NCI-H1105 (cell line): ENCODE measurements at regions not wholly inside any gene's neighbourhood (a gene's known extent, or its start where the extent isn't known, plus 50 kb on each side); places are given as distances from the start of the nearest gene placed in this dataset.

Experiments
- DNase-seq: peaks from one replicate; lab custom pipeline; 2025; lab: John Stamatoyannopoulos, UW

DNA sequence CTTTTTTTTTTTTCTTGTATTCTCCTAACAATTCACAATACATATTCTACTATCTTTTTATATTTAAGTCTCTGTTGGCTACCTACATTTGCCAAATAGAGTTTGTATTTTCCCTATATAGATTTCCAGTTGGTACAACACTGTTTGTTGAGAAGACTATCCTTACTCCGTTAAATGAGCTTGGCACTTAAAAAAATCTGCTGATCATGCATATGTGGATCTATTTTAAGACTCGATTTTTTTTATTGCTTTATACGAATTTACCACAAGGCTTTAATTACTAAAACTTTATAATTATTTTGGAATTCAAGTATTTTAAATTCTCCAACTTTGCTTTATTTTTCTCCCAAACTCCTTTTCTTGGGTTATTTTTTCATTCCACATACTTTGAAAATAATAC is 855.6 kb downstream of the C6orf118 start:
- no peak for DNase-seq

- no peak for DNase-seq
Measured at GRCh38 chr6:164442572-164442971, 866.8 kb downstream of the C6orf118 start.

- no peak for DNase-seq
Measured at GRCh38 chr6:164439331-164439730, 870.1 kb downstream of the C6orf118 start.

DNA sequence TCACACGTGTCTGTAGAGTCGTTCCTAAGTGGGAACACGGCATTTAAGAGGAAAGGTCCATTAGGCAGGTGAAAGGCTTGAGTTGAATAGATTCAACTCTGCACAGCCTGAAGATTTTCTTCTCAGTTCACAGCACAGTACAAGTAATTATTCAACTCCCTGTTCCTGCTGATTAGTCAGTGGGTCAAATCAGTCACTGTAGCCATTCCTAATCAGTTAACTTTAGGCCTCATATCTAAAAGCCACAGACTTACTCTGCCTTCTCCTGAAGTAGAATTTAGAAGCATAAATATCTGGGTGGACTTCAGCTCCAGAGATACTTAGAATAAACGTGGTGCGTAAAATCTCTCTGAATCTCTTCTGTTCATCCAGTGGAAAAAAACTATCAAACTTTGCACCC is 872.4 kb downstream of the C6orf118 start:
- DNase-seq = no peak

DNA sequence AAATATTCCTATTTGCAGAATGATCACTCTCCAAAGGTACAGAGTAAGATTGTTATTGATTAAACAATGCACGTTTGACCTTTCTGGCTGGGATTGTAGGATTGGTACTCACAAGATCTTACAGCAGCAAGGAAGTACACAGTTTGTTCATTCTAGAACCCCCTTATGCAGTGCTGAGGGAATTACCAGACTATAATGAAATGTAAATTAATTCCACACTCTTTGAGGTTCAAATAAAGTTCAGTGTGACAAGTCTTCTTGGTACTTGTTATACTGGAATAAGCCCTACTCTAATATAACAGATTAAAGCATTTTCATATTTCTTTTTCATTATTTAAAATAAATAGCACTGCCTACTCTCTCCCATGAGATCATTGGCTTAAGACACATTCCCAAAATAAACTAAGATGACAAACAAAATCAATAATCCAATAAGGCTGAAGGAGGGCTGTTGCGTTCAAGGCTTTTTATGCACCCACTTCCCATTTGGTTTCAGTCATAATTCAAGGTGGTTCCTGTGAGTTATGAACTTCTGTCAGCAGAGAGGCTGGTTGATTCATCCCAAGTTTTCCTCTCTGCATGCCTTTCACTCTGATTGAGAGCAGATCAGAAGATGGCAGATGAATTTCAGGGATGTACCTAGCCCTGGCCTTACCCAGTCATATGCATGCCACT is 881.5 kb downstream of the C6orf118 start:
- DNase-seq = no peak

DNA sequence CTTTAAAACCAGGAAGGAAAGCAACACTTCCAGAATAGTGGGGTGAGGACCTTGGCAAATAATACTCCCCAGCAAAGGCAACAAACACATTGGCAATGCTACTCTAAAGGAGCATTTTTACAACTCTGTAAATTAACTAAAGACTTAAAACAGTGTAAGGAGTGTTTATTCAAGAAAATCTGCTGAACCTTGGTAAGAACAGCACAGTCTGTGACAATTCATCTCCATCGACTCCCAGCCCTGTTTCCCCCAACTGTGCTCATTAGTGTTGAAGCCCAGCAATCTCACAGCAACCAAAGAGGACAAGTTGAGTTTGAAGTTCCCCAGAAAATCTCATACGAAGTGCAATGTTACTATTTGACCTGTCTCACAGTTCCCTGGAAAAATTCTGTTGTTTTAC is 884.9 kb downstream of the C6orf118 start:
- DNase-seq = no peak

DNA sequence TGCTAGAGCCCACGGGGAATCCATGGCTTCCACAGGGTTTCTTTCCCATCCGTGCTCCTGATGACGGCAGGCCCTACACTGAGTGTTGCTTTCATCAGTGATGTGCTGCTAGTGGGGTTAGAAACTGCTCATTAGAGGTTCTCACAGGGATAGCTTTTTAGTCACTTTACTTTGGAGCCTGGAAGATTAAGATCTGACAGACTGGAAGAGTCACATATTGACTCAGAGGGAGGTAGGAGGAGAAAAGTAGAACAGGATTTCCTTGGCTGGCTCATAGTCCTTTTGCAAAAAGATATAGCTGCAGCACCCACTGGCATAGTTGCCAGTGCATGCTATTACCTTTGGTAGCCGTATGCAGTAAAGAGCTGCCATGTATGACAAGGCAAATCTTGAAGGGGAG is 890.3 kb downstream of the C6orf118 start:
- DNase-seq = no peak

GRCh38 chr6:164418262-164418588 is 891.2 kb downstream of the C6orf118 start:
- DNase-seq = no peak

DNA sequence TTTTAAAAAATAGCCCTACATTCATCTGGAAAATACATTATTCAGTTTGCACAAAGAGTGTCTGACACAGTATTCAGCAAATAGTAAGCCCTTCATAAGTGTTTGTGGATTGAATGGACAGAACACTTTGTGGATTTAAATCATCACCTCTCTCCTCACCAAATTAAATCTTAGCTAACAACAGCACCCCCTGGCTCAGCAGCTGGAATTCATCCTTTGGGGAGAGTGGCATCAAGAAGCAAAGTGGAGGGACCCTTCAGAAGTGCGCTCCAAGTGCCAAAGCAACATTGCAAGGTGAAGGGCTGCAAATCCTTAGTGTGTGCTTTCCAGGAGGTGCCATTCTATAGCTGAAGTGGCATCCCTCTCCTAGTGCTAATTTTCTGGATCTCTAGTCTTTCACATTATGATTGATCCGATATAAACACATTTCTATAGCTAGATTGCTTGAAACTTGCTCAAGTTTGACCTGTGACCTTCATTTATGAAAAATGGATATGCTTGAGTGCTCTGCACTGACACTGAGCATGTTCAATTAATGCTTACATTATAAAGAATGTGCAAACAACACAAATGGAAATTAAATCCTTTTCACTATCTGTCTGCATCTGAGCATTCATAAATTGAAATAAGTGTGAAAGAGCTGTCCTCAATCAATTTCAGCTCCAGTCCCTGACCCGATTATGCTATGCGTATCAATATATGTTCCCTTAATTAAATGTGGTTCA is 891.7 kb downstream of the C6orf118 start:
- DNase-seq = no peak

DNA sequence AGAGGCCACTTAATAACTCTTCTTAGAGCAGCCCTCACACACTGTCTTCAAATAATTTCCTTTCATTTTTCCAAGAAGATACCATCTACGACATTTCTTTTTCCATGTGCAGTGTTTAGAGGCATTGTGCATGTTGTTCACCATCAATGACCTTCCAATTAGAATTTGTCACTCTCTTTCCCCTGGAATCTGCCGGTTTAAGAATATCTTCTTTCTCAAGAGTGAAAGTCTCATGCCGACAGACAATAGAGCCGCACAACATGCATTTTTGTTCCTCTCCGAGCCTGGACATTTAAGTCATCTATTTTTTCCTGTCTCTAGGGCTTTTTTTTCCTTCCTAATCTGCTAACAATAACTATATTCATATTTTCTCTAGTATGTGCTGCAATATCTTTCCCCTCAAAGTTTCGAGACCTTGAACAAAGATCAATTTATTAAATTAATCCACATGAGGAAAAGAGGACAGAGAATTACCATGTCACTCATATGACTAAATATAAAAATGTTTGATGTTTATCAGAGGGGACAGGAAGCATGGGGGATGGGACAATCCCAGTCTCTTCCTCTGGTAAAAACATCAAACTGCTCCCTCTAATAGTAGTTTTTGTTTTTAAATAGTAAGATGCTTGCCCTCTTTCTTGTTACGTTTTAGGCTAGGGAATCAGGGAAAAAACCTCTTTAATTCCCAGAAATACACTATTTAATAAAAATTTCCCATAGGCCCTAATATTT is 893.4 kb downstream of the C6orf118 start:
- no peak for DNase-seq

GRCh38 chr6:164414695-164415094 is 894.7 kb downstream of the C6orf118 start:
- DNase-seq = no peak

- no peak for DNase-seq
Measured at GRCh38 chr6:164412566-164412965, 896.8 kb downstream of the C6orf118 start.

GRCh38 chr6:164410017-164410416 is 899.4 kb downstream of the C6orf118 start:
- DNase-seq = no peak

DNA sequence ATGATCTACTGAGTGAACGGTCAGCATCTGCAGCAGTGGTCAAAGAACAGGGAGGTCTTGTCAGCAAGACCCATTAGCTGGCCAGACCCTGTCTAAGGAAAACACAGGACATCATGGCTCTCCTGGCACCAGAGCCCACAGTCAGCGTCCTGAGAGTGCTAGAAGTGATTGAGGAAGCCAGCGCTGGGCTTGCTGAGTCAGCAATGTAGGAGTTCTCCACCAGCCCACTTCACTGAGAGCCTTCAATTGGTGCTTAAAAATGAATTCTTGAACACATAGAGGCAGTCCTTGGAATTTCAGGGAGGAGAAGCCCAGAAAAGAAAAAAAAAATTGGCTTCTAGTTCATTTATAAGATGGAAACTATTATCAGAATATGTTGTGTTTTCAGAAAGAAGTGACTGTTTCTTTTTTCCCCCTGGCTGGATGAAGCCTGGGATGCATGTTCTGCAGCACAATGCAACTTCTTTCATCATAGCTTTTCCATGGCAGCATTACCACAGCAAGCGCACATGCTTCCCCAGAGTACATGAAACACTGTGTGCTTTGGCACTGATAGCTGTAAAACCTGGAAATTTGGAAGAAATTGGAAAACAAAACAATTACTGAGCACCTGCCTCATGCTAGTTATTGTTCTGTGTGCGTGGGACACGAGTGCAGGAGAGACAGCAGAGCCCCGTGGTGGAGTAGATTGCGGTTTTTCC is 899.9 kb downstream of the C6orf118 start:
- DNase-seq = no peak

DNA sequence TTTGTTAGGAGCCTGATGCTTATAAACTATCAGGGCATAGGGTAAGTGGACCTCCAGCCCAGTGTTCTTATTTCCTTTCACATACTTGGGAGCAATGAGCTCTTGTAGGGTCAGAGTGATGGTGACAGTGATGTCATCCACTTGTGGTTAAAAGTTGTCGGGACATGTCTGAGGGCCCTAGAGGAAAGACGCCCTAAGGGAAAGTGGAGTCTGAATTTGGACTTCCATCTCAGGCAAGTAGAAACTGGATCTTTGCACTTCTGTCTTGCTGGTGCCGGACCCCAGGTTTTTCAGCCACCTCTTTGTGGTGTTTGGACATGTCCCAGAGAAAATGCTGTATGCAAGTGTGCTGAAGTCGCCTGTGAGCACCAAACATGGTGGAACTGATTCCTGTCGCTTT is 900.5 kb downstream of the C6orf118 start:
- DNase-seq = no peak

GRCh38 chr6:164404812-164405488 is 904.5 kb downstream of the C6orf118 start:
- DNase-seq = no peak

GRCh38 chr6:164401871-164402270 is 907.5 kb downstream of the C6orf118 start:
- DNase-seq = no peak

DNA sequence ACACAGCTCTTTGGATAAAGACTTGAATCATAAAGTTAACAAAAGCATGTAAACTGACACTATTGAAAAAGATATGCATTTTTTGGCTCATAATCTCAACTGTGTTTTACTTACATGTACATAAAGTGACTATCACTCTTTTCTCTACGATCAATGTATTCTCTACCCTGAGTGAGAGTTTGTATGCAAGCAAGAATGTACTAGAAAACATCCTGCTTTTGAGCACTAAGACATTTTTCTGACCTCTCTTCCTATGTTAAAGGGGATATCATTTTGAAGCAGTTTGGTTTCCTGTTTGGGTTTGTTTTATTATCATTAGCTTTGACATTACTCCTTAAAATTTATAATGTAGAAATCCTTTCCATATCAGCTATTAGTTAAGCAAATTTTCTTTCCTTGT is 910.8 kb downstream of the C6orf118 start:
- DNase-seq = no peak

GRCh38 chr6:164396071-164397047 is 913.0 kb downstream of the C6orf118 start:
- DNase-seq = no peak

- no peak for DNase-seq
Measured at GRCh38 chr6:164379795-164380194, 929.6 kb downstream of the C6orf118 start.

- DNase-seq = peak; percentile 94
Measured at GRCh38 chr6:164378330-164378729, 931.1 kb downstream of the C6orf118 start.
